ENCODE measurements at regions not wholly inside any gene's neighbourhood (a gene's known extent, or its start where the extent isn't known, plus 50 kb on each side); places are given as distances from the start of the nearest gene placed in this dataset.
A peak's percentile ranks its signal among the peaks of the same experiment; 100 is the strongest.

DNA sequence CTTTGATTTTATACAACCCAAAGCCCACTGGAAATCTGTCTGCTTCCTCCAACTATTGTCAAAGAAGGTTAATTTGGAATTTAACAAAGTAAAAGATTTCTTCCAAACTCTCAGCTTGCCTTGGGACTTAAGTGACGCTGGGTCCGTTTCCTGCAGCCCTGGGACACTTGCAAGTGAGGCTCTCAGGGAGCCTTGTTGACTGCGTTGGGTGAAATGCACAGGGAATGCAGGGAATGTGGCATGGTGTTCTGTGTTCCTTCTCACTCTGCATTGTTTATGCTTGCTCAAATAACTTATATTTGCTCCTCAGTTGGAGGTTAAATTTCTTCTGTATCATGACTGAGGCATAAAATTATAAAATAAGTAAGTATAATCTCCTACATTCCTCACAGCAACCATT is 60.9 kb upstream of the TJP1 start:
- DNase-seq (no peak), ATAC-seq (no peak)
- peaks cover 0 to 6% of the 10 kb centered on the region in 2 donors for H3K4me1 ChIP-seq
- H3K36me3 ChIP-seq: no peaks in the 10 kb centered on the region
- H3K4me3 ChIP-seq: no peak overlapping the region
- intact Hi-C loops (cut with DNase I; ENCODE audit: low total_unique reads): no loop called here
- H3K9me3 ChIP-seq: no peaks in the 10 kb centered on the region
- in situ Hi-C loops (cut with MboI; ENCODE audit: low sequenced_read_pairs in 4 of 4): no loop called here
- H3K27ac ChIP-seq: peak overlapping the region in 2 of 4 donors; percentile 21 to 38
- H3K27me3 ChIP-seq: peaks cover 0 to 3% (median 0%) of the 10 kb centered on the region in 3 donors
- no peak for TF ChIP-seq POLR2A (IDR thresholded peaks at IDR 0.05)
- TF ChIP-seq, protein P1, sequence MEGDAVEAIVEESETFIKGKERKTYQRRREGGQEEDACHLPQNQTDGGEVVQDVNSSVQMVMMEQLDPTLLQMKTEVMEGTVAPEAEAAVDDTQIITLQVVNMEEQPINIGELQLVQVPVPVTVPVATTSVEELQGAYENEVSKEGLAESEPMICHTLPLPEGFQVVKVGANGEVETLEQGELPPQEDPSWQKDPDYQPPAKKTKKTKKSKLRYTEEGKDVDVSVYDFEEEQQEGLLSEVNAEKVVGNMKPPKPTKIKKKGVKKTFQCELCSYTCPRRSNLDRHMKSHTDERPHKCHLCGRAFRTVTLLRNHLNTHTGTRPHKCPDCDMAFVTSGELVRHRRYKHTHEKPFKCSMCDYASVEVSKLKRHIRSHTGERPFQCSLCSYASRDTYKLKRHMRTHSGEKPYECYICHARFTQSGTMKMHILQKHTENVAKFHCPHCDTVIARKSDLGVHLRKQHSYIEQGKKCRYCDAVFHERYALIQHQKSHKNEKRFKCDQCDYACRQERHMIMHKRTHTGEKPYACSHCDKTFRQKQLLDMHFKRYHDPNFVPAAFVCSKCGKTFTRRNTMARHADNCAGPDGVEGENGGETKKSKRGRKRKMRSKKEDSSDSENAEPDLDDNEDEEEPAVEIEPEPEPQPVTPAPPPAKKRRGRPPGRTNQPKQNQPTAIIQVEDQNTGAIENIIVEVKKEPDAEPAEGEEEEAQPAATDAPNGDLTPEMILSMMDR (IDR thresholded peaks at IDR 0.05 in 4 of 5, conservative IDR thresholded peaks at IDR 0.05 in 1 of 5): no peak

DNA sequence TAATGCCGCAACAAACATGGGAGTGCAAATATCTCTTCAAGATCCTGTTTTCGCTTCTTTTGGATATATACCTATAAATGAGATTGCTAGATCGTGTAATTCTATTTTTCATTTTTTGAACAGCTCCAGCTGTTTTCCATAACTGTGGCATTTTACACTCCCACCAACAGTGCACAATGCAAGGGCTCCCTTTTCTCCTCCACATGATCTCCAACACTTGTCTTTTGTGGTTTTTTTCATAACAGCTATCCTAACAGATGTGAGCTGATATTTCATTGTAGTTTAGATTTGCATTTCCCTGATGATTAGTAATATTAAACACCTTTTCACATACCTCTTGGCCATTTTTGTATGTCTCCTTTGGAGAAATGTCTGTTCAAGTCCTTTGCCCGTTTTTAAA is 58.6 kb upstream of the TJP1 start:
- DNase-seq: no peak
- no peaks in the 10 kb centered on the region for H3K36me3 ChIP-seq
- TF ChIP-seq, protein P1 (IDR thresholded peaks at IDR 0.05 in 4 of 5, conservative IDR thresholded peaks at IDR 0.05 in 1 of 5): no peak
- no peak for TF ChIP-seq POLR2A (IDR thresholded peaks at IDR 0.05)
- in situ Hi-C loops (cut with MboI; ENCODE audit: low sequenced_read_pairs in 4 of 4): no loop called here
- H3K27ac ChIP-seq: no peak overlapping the region
- H3K9me3 ChIP-seq: no peaks in the 10 kb centered on the region
- intact Hi-C loops (cut with DNase I; ENCODE audit: low total_unique reads): no loop called here
- H3K4me3 ChIP-seq: no peak overlapping the region
- peaks cover 0 to 6% of the 10 kb centered on the region in 2 donors for H3K4me1 ChIP-seq
- peaks cover 0 to 3% (median 2%) of the 10 kb centered on the region in 3 donors for H3K27me3 ChIP-seq
- ATAC-seq: no peak

GRCh38 chr15:29880341-29880740 is 58.1 kb upstream of the TJP1 start:
- DNase-seq: no peak
- in situ Hi-C loops (cut with MboI; ENCODE audit: low sequenced_read_pairs in 4 of 4) (no loop called here), intact Hi-C loops (cut with DNase I; ENCODE audit: low total_unique reads) (no loop called here)
- Histone ChIP-seq H3K4me3 (no peak overlapping the region), H3K27ac (no peak overlapping the region), H3K27me3 (peaks cover 0 to 3% (median 2%) of the 10 kb centered on the region in 3 donors), H3K36me3 (no peaks in the 10 kb centered on the region), H3K4me1 (peaks cover 0 to 6% of the 10 kb centered on the region in 2 donors), H3K9me3 (no peaks in the 10 kb centered on the region)
- TF ChIP-seq, protein P1 (IDR thresholded peaks at IDR 0.05 in 4 of 5, conservative IDR thresholded peaks at IDR 0.05 in 1 of 5): no peak
- no peak for TF ChIP-seq POLR2A (IDR thresholded peaks at IDR 0.05)
- ATAC-seq: no peak

DNA sequence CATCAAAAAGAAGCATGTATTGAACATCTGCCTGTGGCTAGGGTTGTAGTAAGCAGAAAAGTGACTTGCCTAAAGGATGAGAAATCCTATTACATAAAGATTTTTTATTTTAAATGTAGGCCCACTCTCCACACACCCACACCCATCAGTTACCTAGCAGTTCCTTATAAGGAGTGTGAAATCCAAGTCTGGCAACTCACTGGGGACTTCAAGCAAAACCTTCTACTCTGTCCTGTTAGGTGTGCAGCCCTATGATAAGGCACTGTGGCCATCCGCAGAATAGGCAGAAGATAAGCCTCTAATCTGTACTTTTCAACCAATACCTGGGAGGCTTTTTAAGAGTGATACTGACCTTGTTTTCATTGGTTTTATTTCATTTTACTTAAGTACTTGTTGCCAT is 52.7 kb upstream of the TJP1 start:
- Histone ChIP-seq H3K27me3 (peaks cover 0 to 3% (median 2%) of the 10 kb centered on the region in 3 donors), H3K4me3 (no peak overlapping the region), H3K27ac (no peak overlapping the region), H3K36me3 (no peaks in the 10 kb centered on the region), H3K4me1 (peaks cover 0 to 7% of the 10 kb centered on the region in 2 donors), H3K9me3 (no peaks in the 10 kb centered on the region)
- intact Hi-C loops (cut with DNase I; ENCODE audit: low total_unique reads): loop anchor here (10.0 kb wide), 1 partner anchor 50 kb away; the partner anchor contains the start of gene TJP1
- TF ChIP-seq, protein P1 (IDR thresholded peaks at IDR 0.05 in 4 of 5, conservative IDR thresholded peaks at IDR 0.05 in 1 of 5): no peak
- no peak for TF ChIP-seq POLR2A (IDR thresholded peaks at IDR 0.05)
- ATAC-seq (no peak), DNase-seq (no peak)
- in situ Hi-C loops (cut with MboI; ENCODE audit: low sequenced_read_pairs in 4 of 4): no loop called here

- DNase-seq (no peak), ATAC-seq (no peak)
- Histone ChIP-seq H3K27ac (no peak overlapping the region), H3K9me3 (no peaks in the 10 kb centered on the region), H3K4me3 (no peak overlapping the region), H3K36me3 (no peaks in the 10 kb centered on the region), H3K27me3 (peaks cover 0 to 2% (median 0%) of the 10 kb centered on the region in 3 donors), H3K4me1 (peaks cover 0 to 7% of the 10 kb centered on the region in 2 donors)
- intact Hi-C loops (cut with DNase I; ENCODE audit: low total_unique reads): loop anchor here (10.0 kb wide), 1 partner anchor 49 kb away; the partner anchor contains the start of gene TJP1
- TF ChIP-seq, protein P1 (IDR thresholded peaks at IDR 0.05 in 4 of 5, conservative IDR thresholded peaks at IDR 0.05 in 1 of 5): no peak
- in situ Hi-C loops (cut with MboI; ENCODE audit: low sequenced_read_pairs in 4 of 4): no loop called here
Measured at GRCh38 chr15:29873947-29874411, 51.7 kb upstream of the TJP1 start.
